Dedifferentiated amniotic fluid mesenchymal stem cell (primary cell): ENCODE measurements at regions not wholly inside any gene's neighbourhood (a gene's known extent, or its start where the extent isn't known, plus 50 kb on each side); places are given as distances from the start of the nearest gene placed in this dataset.

Experiments
- DNase-seq: peaks from one replicate; pipeline ENCODE4 v3.0.0-alpha.2; 2016; ENCODE audit errors: extremely low spot score

- no peak for DNase-seq
Measured at GRCh38 chr5:14090755-14091154, 52.4 kb upstream of the TRIO start.

DNA sequence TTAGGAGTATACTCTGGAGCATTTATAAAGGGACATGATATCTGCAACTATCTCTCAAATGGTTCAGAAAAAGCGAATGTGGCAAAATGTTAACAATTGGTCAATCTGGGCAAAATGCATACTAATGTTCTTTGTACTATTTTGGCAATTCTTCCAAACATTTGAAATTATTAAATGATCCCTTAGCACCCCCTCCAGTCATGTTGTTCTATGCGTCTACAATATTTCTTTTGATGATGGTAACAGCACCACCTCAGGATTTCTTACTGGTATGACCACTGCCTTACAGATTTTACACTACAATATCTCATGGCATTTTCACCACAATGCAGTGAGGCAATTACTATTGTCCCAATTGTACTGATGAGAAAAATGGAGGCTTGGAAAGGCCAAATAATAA, 52.9 kb upstream of the TRIO start:
- DNase-seq = no peak

- no peak for DNase-seq
Measured at GRCh38 chr5:14089198-14089597, 53.9 kb upstream of the TRIO start.

DNA sequence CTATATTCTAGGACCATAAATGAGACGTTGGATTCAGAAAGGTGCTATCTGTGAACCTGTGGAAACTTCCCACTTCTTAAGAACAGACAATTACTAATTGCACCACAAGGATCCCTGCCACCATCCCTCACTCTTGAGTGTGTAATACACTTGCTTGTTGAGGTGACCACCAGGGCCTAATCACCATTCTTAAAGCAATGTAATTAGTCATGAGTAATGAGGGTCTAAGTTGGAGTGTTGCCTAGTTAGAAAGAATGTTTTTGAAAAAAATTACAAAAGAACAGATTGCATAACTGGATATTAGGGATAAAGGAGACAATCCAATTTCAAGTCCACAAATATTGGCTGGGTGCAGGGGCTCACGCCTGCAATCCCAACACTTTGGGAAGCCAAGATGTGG, 56.9 kb upstream of the TRIO start:
- DNase-seq = no peak

DNA sequence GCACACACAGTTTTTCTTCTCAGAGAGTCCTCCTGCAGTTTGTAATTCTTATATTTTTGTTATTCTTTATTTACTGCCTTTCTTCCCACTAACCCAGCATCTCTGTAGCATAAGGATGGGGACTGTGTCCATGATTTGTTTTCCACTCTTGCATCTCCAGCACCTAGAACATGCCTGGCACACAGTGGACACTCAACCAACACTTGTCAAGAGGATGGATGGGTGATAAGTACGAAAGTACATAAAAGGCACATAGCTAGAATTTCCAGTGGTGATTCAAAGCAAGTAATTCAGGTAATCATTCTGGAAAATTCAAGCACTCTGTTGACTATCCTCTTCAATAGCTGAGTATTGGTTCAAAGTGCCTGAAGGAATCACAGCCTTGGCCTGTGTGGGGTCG, 60.2 kb upstream of the TRIO start:
- no peak for DNase-seq

DNA sequence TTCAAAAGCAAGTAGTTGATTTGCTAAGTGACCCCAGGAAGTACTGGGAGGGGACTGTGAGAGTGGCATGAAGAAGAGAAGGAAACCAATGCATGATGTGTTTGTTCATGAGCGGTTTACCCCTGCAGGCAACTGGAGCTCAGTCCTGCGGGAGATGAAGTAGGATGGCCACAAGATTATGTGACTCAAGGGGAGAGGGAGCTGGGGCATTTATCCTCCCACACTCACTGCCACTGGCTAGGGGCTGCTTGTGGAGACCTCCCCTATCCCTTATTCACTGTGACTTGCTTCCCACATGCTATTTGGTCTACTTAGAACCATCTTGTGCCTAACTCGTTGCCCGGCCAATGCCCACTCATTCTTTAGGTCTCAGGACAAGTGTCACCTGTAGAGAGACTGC, 60.6 kb upstream of the TRIO start:
- DNase-seq = no peak

DNA sequence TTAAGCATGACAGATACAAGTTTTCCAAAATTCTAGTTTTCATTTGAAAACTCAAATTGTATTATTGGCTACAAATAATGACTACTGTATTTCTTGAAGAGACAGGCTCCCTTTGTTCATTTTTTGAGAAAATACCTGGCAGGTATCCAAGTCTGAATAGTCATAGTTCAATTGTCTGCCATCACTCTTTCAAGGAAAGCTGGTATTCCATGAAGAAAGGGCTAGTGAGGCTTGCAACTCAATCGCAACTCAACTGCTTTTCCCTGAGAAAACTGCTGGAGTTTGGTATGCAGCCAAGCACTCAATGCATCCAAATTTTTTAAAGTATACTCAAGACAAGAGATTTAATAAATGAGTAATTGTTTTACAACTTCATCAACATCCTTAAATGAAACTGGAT, 61.4 kb upstream of the TRIO start:
- DNase-seq = no peak

- DNase-seq = no peak
Measured at GRCh38 chr5:14078716-14079115, 64.4 kb upstream of the TRIO start.

GRCh38 chr5:14077501-14077900, 65.6 kb upstream of the TRIO start:
- no peak for DNase-seq

- no peak for DNase-seq
Measured at GRCh38 chr5:14076561-14076960, 66.6 kb upstream of the TRIO start.

- DNase-seq = no peak
Measured at GRCh38 chr5:14075937-14076336, 67.2 kb upstream of the TRIO start.

GRCh38 chr5:14071433-14071832, 71.7 kb upstream of the TRIO start:
- no peak for DNase-seq

- DNase-seq = no peak
Measured at GRCh38 chr5:14069021-14069420, 74.1 kb upstream of the TRIO start.

GRCh38 chr5:14068136-14068535, 75.0 kb upstream of the TRIO start:
- no peak for DNase-seq

- no peak for DNase-seq
Measured at GRCh38 chr5:14066326-14066725, 76.8 kb upstream of the TRIO start.

DNA sequence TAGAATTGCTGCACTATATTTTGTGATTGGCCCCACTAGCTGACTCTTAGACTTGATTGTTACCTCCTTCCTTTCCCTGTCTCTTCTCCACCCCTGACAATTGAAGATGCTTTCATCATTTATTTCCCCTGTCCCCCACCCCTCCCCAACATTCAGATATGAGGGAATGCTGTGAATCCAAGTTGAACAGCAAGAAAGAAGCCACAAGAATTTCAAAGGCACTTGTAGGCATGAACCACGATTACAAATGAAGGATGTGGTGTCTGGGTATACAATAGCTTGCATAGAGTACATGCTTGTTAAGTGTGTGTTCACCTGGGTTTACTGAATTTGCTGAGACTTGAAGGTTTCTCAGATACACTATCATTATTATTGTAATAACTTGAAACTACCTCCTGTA, 78.3 kb upstream of the TRIO start:
- no peak for DNase-seq

DNA sequence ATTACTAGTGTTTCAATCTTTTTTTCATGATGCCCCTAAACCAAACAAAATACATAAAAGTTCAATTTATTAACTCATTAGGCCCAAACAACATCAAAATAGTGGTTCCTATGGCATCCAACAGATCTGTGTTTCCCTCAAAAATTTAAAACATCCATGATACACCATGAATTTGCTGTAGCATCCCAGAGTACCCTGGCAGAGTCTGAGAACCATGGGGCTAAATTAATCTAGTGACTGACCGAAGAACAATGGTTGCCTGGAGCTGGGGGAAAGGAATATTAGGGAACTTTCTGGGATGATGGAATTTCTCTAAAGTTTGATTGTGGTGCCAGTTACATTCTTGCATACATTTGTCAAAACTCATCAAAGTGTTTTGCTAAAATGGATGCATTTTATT, 79.5 kb upstream of the TRIO start:
- DNase-seq = no peak

DNA sequence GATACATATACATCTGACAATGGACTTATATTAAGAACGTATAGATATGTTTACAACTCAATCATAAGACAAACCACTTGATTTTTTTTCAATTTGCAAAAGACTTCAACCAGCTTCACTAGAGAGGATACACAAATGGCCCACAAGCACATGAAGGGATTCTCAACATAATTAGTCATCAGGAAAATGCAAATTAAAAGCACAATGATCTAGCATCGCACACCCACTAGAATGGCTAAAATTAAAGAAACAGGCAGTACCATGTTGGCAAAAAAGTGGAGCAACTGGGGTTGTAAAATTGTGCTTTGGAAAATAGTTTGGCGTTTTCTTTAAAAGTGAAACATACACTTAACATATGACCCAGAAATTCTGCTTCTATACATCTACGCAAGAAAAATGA, 80.0 kb upstream of the TRIO start:
- no peak for DNase-seq

- DNase-seq = no peak
Measured at GRCh38 chr5:14062178-14062577, 81.0 kb upstream of the TRIO start.

DNA sequence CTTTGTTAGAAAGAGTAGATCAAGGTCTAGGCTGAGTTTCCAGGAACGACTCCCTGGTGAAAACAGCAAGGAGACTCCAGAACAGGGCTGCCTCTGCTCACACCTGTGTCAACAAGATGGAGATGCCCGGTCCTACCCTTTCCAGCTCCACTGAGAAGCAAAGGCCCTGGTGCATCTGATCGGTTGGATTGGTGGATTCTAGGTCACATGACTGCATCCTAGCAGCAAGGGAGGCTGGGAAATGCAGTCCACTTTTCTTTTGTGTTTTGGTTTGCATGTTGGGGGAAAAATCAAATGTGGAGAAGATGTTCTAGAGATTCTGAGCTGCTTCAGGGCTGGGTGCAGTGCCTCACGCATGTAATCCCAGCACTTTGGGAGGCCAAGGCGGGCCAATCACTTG, 82.0 kb upstream of the TRIO start:
- DNase-seq = no peak

GRCh38 chr5:14060218-14060617, 82.9 kb upstream of the TRIO start:
- no peak for DNase-seq

GRCh38 chr5:14059810-14060209, 83.3 kb upstream of the TRIO start:
- DNase-seq = no peak

GRCh38 chr5:14057289-14057688, 85.9 kb upstream of the TRIO start:
- no peak for DNase-seq

DNA sequence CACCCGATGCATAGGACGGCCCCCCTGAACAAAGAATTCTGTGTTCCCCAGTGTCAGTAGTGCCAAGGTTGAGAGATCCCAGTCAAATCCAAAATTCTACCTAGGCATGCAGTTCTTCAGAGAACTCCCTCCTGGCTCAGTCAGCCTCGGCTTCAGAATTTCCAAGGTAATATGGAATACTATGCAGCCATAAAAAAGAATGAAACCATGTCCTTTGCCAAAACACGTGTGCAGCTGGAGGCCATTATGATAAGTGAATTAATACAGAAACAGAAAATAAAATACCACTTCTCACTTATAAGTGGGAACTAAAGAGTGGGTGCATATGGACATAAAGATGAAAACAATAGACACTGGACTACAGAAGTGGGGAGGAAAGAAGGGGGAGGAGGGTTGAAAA, 87.1 kb upstream of the TRIO start:
- DNase-seq = no peak
